ENCODE measurements at regions not wholly inside any gene's neighbourhood (a gene's known extent, or its start where the extent isn't known, plus 50 kb on each side); places are given as distances from the start of the nearest gene placed in this dataset.

DNA sequence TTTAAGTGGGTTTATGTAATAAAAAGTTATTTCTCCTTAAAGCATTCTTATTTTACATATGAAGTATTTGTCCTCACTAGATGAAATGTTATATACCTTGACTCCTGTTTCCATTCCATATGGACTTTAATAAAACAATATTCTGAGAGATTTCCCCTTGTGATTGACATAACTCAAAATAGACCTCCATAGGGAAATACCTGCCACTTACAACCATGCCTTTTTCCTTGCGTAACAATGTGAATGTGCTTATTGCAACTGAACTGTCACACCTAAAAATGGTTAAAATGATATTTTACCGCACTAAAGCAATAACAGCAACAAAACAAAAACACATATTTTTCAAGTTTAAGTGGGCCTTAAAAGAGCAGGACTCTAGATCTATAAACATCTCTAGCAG is 70.3 kb upstream of the TGIF1 start:
- intact Hi-C loops (cut with DNase I; ENCODE audit: low total_unique reads): no loop called here

DNA sequence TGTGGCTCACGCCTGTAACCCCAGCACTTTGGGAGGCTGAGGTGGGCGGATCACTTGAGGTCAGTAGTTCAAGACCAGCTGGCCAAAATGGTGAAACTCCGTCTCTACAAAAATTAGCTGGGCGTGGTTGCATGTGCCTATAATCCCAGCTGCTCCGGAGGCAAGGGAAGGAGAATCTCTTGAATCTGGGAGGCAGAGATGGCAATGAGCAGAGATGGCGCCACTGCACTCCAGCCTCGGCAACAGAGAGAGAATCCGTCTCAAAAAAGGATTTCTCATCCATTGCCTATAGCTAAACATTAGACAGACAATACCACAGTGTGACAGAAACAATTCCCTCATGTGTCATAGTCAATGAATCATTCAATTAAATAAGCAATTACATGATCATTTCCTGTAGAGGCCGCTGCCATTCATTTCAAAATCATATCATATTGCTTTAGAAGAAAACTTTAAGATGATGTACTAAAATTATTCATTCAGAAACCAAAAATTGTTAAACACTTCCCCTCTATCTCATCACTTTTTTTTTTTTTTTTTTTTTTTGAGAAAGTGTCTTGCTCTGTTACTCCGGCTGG is 69.5 kb upstream of the TGIF1 start:
- in situ Hi-C loops (cut with MboI; ENCODE audit: low sequenced_read_pairs in 4 of 4): no loop called here
- ATAC-seq: no peak
- no peak overlapping the region for H3K4me3 ChIP-seq
- DNase-seq: peak in 1 of 2 donors; percentile 19
- H3K9me3 ChIP-seq: no peaks in the 10 kb centered on the region
- H3K27me3 ChIP-seq: no peaks in the 10 kb centered on the region
- no peak for TF ChIP-seq POLR2A (IDR thresholded peaks at IDR 0.05)
- TF ChIP-seq, protein P1, sequence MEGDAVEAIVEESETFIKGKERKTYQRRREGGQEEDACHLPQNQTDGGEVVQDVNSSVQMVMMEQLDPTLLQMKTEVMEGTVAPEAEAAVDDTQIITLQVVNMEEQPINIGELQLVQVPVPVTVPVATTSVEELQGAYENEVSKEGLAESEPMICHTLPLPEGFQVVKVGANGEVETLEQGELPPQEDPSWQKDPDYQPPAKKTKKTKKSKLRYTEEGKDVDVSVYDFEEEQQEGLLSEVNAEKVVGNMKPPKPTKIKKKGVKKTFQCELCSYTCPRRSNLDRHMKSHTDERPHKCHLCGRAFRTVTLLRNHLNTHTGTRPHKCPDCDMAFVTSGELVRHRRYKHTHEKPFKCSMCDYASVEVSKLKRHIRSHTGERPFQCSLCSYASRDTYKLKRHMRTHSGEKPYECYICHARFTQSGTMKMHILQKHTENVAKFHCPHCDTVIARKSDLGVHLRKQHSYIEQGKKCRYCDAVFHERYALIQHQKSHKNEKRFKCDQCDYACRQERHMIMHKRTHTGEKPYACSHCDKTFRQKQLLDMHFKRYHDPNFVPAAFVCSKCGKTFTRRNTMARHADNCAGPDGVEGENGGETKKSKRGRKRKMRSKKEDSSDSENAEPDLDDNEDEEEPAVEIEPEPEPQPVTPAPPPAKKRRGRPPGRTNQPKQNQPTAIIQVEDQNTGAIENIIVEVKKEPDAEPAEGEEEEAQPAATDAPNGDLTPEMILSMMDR (IDR thresholded peaks at IDR 0.05 in 4 of 5, conservative IDR thresholded peaks at IDR 0.05 in 1 of 5): no peak
- no peaks in the 10 kb centered on the region for H3K36me3 ChIP-seq
- H3K27ac ChIP-seq: no peak overlapping the region
- intact Hi-C loops (cut with DNase I; ENCODE audit: low total_unique reads): no loop called here
- no peaks in the 10 kb centered on the region for H3K4me1 ChIP-seq

More for the DNA sequence above, 70.3 kb upstream of the TGIF1 start:
- H3K36me3 ChIP-seq: no peaks in the 10 kb centered on the region
- no peaks in the 10 kb centered on the region for H3K27me3 ChIP-seq
- TF ChIP-seq, protein P1 (IDR thresholded peaks at IDR 0.05 in 4 of 5, conservative IDR thresholded peaks at IDR 0.05 in 1 of 5): no peak
- TF ChIP-seq POLR2A (IDR thresholded peaks at IDR 0.05): no peak
- H3K4me3 ChIP-seq: no peak overlapping the region
- ATAC-seq (no peak), DNase-seq (no peak)
- H3K27ac ChIP-seq: no peak overlapping the region
- H3K4me1 ChIP-seq: no peaks in the 10 kb centered on the region
- in situ Hi-C loops (cut with MboI; ENCODE audit: low sequenced_read_pairs in 4 of 4): no loop called here
- H3K9me3 ChIP-seq: no peaks in the 10 kb centered on the region

DNA sequence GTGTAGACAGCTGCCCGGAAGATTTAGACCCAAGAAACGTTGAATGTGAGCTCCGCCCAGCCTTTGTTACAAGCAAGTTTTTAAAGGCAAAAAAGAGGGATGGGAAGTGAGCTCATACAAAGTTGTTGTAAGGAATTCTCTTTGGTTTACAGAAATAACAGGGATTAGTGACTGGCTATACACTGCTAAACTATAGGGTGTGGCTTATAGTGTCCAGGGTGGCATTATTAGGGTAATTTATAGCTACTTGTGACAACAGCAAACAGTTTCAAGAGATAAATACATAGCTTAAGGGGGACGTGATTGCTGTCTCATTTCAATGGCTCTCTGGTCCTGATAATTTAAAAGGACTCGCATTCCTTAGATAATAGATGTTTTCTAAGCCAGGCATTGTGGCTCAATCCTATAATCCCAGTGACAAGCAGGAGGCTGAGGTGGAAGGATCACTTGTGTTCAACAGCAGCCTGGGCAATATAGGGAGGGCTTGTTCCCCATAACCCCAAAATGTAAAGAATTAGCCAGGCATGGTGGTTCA is 66.5 kb upstream of the TGIF1 start:
- intact Hi-C loops (cut with DNase I; ENCODE audit: low total_unique reads): no loop called here
- Histone ChIP-seq H3K9me3 (no peaks in the 10 kb centered on the region), H3K4me1 (no peaks in the 10 kb centered on the region), H3K27ac (no peak overlapping the region), H3K27me3 (no peaks in the 10 kb centered on the region), H3K36me3 (no peaks in the 10 kb centered on the region), H3K4me3 (no peak overlapping the region)
- ATAC-seq (no peak), DNase-seq (no peak)
- TF ChIP-seq, protein P1 (IDR thresholded peaks at IDR 0.05 in 4 of 5, conservative IDR thresholded peaks at IDR 0.05 in 1 of 5): no peak
- TF ChIP-seq POLR2A (IDR thresholded peaks at IDR 0.05): no peak
- in situ Hi-C loops (cut with MboI; ENCODE audit: low sequenced_read_pairs in 4 of 4): no loop called here

DNA sequence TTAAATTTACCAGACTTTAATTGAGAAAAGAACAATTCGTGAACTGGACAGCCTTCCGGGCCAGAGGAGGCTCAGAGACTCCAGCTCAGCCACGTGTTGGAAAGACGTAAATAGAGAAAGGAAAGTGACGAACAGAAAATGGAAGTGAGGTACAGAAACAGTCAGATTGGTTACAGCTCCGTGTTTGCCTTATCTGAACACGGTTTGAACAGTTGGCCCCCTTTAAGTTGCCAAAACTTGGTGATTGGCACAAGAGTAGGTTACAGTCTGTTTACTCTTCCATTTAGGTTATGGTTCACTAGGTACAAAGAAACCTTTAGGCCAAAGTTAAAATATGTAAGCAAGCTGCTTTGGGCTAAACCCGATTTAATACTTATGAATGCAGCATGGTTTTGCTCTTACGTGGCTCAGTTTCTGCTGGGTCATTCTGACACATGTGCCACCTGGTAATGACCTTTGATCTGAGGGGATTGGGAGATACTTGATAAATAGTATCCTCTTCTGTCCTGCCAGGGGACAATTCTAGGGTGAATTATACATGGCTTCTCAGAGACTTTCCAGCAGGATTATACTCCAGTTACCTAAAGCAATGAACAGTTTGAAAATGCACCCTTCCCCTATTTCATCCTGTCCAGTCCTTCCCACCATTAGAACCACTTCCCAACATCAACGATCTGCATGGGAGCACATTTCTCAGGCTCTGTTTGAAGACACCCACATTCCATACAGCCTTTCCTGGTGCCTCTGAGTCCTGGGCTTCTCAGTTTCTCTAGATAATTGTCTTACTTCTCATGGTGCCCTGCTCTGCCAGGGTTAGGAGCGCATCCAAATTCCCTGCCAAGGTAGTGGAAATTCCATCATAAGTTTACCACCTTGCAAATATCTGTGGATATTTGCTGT is 65.1 kb upstream of the TGIF1 start:
- Histone ChIP-seq H3K4me1 (no peaks in the 10 kb centered on the region), H3K9me3 (no peaks in the 10 kb centered on the region), H3K27me3 (no peaks in the 10 kb centered on the region), H3K4me3 (no peak overlapping the region), H3K27ac (no peak overlapping the region), H3K36me3 (no peaks in the 10 kb centered on the region)
- TF ChIP-seq POLR2A (IDR thresholded peaks at IDR 0.05): no peak
- TF ChIP-seq, protein P1 (IDR thresholded peaks at IDR 0.05 in 4 of 5, conservative IDR thresholded peaks at IDR 0.05 in 1 of 5): no peak
- ATAC-seq (no peak), DNase-seq (no peak)
- intact Hi-C loops (cut with DNase I; ENCODE audit: low total_unique reads) (no loop called here), in situ Hi-C loops (cut with MboI; ENCODE audit: low sequenced_read_pairs in 4 of 4) (no loop called here)
